ENCODE measurements at regions not wholly inside any gene's neighbourhood (a gene's known extent, or its start where the extent isn't known, plus 50 kb on each side); places are given as distances from the start of the nearest gene placed in this dataset.

DNA sequence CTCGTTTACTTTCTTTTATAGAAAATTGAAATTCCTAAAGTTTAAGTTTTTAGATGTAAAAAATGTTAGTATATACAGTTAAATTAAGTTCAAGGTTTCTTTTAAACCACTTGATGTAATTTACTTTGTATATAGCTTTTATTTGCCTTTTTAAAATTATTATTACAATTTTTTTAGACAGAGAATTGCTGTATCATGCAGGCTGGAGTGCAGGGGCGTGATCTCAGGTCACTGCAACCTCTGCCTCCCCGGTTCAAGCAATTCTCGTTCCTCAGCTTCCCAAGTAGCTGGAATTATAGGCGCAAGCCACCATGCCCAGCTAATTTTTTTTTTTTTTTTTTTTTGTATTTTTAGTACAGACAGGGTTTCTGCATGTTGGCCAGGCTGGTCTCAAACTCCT lies 75.0 kb downstream of the KCNRG start:
- WGBS, 2 experiments (ENCODE audit: extremely low coverage in 2 of 2, insufficient read length in 1 of 2): no CpG with 5 or more reads among the region's 5 CpGs
- CTCF ChIA-PET: no interaction called here

More for the DNA sequence above, 75.0 kb downstream of the KCNRG start:
- no peak overlapping the region for H2BK120ac ChIP-seq (ENCODE audit: low read depth, low read length)
- no peak for TF ChIP-seq MAZ (IDR thresholded peaks at IDR 0.05; ENCODE audit: borderline replicate concordance, low read depth, low read length)
- no peak for TF ChIP-seq RCOR1 (IDR thresholded peaks at IDR 0.05; ENCODE audit: insufficient replicate concordance, low read length)
- H3K27ac ChIP-seq (ENCODE audit: insufficient read depth, low read length): no peak overlapping the region
- H3K9ac ChIP-seq (ENCODE audit: low read depth, low read length): no peak overlapping the region
- in situ Hi-C loops (cut with MboI; ENCODE audit: low sequenced_read_pairs): loop anchor here (25.0 kb wide), 1 partner anchor 822 kb away; the partner anchor contains the start of gene RNASEH2B
- no peak overlapping the region for H2AK9ac ChIP-seq (replicated peaks; ENCODE audit: low read depth, low read length, poor library complexity)
- no peaks in the 10 kb centered on the region; the same call in 1 of the 2 replicates for H3K9me1 ChIP-seq (ENCODE audit: insufficient read depth, low read length)
- H2AFZ ChIP-seq (replicated peaks; ENCODE audit: low read length, poor library complexity): no peak overlapping the region
- no peaks in the 10 kb centered on the region for H3K9me3 ChIP-seq (ENCODE audit: control insufficient read depth, insufficient read depth, low read length)
- H3K36me3 ChIP-seq (ENCODE audit: control insufficient read depth, insufficient read depth, low read length): peaks cover 1% of the 10 kb centered on the region; the same call in 1 of the 2 replicates
- dilution Hi-C loops (cut with HindIII; ENCODE audit: low sequenced_read_pairs, unreplicated experiment): no loop called here
- ATAC-seq (ENCODE audit: low read depth) (no peak), DNase-seq (no peak)
- H4K91ac ChIP-seq (ENCODE audit: insufficient read depth, low read depth, low read length): no peak overlapping the region
- no peak overlapping the region for H3K23ac ChIP-seq (ENCODE audit: low read depth, low read length)
- no peak overlapping the region for H4K8ac ChIP-seq (ENCODE audit: low read depth in 2 of 2, low read length in 2 of 2)
- no TSS peak for BruUV-seq (replicated peaks)
- no peak overlapping the region for H3K4me2 ChIP-seq (ENCODE audit: low read depth, low read length)
- no peak overlapping the region for H3K18ac ChIP-seq (ENCODE audit: low read depth, low read length)
- POLR2A ChIA-PET (ENCODE audit: unreplicated experiment): interaction anchor here (0.6 kb wide), 1 partner anchor 278 kb away, joined by 5 read pairs; no protein-coding TSS in a partner anchor
- H2BK5ac ChIP-seq (ENCODE audit: low read depth, low read length, poor library complexity, severe bottlenecking): no peak overlapping the region
- H3K4me1 ChIP-seq (ENCODE audit: control insufficient read depth, insufficient read depth, low read length): no peaks in the 10 kb centered on the region
- H3K4ac ChIP-seq (ENCODE audit: low read depth, low read length): no peak overlapping the region
- H3K56ac ChIP-seq (ENCODE audit: extremely low read depth, insufficient read depth, low read length): no peak overlapping the region
- no peak overlapping the region for H3K4me3 ChIP-seq (ENCODE audit: insufficient read depth, low read depth, low read length)
- H2BK15ac ChIP-seq (ENCODE audit: low read depth, low read length): no peak overlapping the region
- no peak overlapping the region for H2AK5ac ChIP-seq (ENCODE audit: low read depth, low read length)
- intact Hi-C loops (cut with micrococcal nuclease): no loop called here
- no peak overlapping the region for H4K5ac ChIP-seq (ENCODE audit: low read depth, low read length)
- H2BK20ac ChIP-seq (ENCODE audit: low read depth, low read length): no peak overlapping the region
- no peak overlapping the region for H3K14ac ChIP-seq (replicated peaks; ENCODE audit: low read depth, low read length)
- H4K20me1 ChIP-seq (ENCODE audit: insufficient read depth, low read length): 0 out of 2 replicates have a peak, but pooled peaks cover 3% of the 10 kb centered on the region
- peaks cover 3 to 32% of the 10 kb centered on the region in 2 experiments; a peak in 3 of 4 replicates for H3K79me1 ChIP-seq (ENCODE audit: low read depth in 1 of 2, low read length in 2 of 2)
- H3K27me3 ChIP-seq (ENCODE audit: control insufficient read depth, insufficient read depth, low read length): no peaks in the 10 kb centered on the region
